Hepatocyte (in vitro differentiated cells): ENCODE measurements at regions not wholly inside any gene's neighbourhood (a gene's known extent, or its start where the extent isn't known, plus 50 kb on each side); places are given as distances from the start of the nearest gene placed in this dataset.

Experiments
- CTCF ChIP-seq: fragments of 200-600 bp; sonication (generic); IDR thresholded peaks from 2 replicates; pipeline ENCODE4 v1.5.1; 2016; ENCODE audit warnings: antibody characterized with exemption, mild to moderate bottlenecking; ENCODE audit not compliant: poor library complexity
- EZH2 ChIP-seq: fragments of 200-600 bp; sonication (generic); IDR thresholded peaks from 2 replicates; pipeline ENCODE4 v1.6.1; 2016; ENCODE audit warnings: antibody characterized with exemption, mild to moderate bottlenecking, borderline replicate concordance

DNA sequence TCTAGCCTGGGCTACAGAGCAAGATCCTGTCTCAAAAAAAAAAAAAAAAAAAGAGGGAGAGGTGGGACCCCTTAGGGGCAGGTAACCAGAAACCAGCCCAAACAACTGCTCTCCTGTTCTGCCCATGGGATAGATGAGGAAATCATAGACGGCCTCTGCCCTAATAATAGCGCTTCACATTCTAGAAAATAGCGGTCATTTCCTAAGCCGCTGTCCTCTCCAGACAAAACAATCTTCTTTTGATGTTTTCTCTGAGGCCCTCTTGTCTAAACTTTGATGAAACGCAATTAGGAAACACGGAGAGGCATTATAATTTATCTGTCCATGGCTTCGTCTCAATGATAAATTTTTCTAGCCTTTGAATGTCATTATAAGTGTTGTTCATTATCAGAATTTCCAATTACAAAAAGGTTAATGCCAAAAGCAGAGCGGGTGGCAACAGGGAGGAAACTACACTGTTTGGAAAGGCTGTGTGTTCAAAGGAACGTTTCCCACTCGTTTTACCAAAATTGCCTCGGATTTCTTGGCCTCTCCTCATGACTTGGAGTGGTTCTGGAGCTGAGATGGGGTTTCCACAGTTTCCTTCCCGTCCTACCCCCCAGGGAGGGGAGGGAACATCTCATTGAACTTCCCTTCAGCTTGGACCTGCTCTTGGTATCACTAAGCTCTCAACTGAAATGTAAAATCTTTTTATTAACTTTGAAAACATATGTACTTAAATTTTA is 151.6 kb upstream of the ZNF236 start:
- no peak for TF ChIP-seq CTCF
- TF ChIP-seq EZH2: no peak
